SK-N-SH (cell line): ENCODE measurements at regions not wholly inside any gene's neighbourhood (a gene's known extent, or its start where the extent isn't known, plus 50 kb on each side); places are given as distances from the start of the nearest gene placed in this dataset.

ENCODE experiments used
- CTCF ChIA-PET: fragments of 300-600, 350-600 bp; formaldehyde crosslinking; extraction: SDS; loops from one replicate; lab custom pipeline; 2021; lab: Yijun Ruan, JAX
- POLR2A ChIA-PET: fragments of 350-600 bp; sonication (Branson Sonifier 250); formaldehyde crosslinking; extraction: SDS; loops from one replicate; lab custom pipeline; 2020; ENCODE audit warnings: antibody characterized with exemption, inconsistent platforms; lab: Yijun Ruan, JAX
- DNase-seq: peaks from one replicate; pipeline ENCODE4 v3.0.0; 2012
- H2AFZ ChIP-seq: fragments of 200-600 bp; sonication (generic); 2 replicates; pipeline ENCODE4 v1.8.1; 2016; ENCODE audit warnings: antibody characterized with exemption, mild to moderate bottlenecking, low read depth
- H3F3A ChIP-seq: fragments of 200-600 bp; sonication (generic); replicated peaks from 2 replicates; pipeline ENCODE3; 2016; ENCODE audit warnings: antibody characterized with exemption, mild to moderate bottlenecking; ENCODE audit not compliant: insufficient read depth
- H3K27ac ChIP-seq, 2 experiments: fragments of 200-500 bp in 1 of 2; fragments of 200-600 bp in 1 of 2; sonication (Bioruptor generic) in 1 of 2; sonication (generic), shearing (Covaris generic) in 1 of 2; 2 replicates each; pipeline versions ENCODE4 v1.5.1 to v1.6.1; 2014 to 2016; ENCODE audit warnings: low read depth in 2 of 2, inconsistent platforms in 1 of 2, low read length in 1 of 2, mild to moderate bottlenecking in 1 of 2, mixed read lengths in 1 of 2
- H3K27me3 ChIP-seq: fragments of 200-600 bp; sonication (generic), shearing (Covaris generic); 2 replicates; pipeline ENCODE4 v1.6.1; 2016; ENCODE audit warnings: mixed run types; ENCODE audit not compliant: insufficient read depth
- H3K36me3 ChIP-seq, 2 experiments: fragments of 200-500 bp in 1 of 2; fragments of 200-600 bp in 1 of 2; sonication (Bioruptor generic) in 1 of 2; sonication (generic) in 1 of 2; replicated peaks in 1 of 2; 2 replicates each; pipeline versions ENCODE3 to v1.5.1; 2014 to 2016; ENCODE audit warnings: low read length in 1 of 2, mild to moderate bottlenecking in 1 of 2; ENCODE audit not compliant: insufficient read depth in 2 of 2, control insufficient read depth in 1 of 2
- H3K4me1 ChIP-seq, 2 experiments: fragments of 200-500 bp in 1 of 2; fragments of 200-600 bp in 1 of 2; sonication (Bioruptor generic) in 1 of 2; sonication (generic), shearing (Covaris generic) in 1 of 2; 2 replicates each; pipeline versions ENCODE4 v1.5.1 to v1.6.1; 2014 to 2016; ENCODE audit warnings: low read depth in 1 of 2, low read length in 1 of 2, mixed run types in 1 of 2; ENCODE audit not compliant: insufficient read depth in 2 of 2, control insufficient read depth in 1 of 2
- H3K4me2 ChIP-seq: fragments of 200-600 bp; sonication (generic), shearing (Covaris generic); 2 replicates; pipeline ENCODE4 v1.6.1; 2017; ENCODE audit warnings: mixed run types
- H3K4me3 ChIP-seq, 2 experiments: fragments of 200-500 bp in 1 of 2; fragments of 200-600 bp in 1 of 2; sonication (Bioruptor generic) in 1 of 2; sonication (generic), shearing (Covaris generic) in 1 of 2; 2 replicates each; pipeline versions ENCODE4 v1.5.1 to v1.8.1; 2014 to 2016; ENCODE audit warnings: low read depth in 2 of 2, inconsistent platforms in 1 of 2, low read length in 1 of 2, mild to moderate bottlenecking in 1 of 2, mixed read lengths in 1 of 2, moderate library complexity in 1 of 2
- H3K79me2 ChIP-seq: fragments of 200-600 bp; sonication (generic); 2 replicates; pipeline ENCODE4 v1.8.1; 2017; ENCODE audit warnings: mild to moderate bottlenecking; ENCODE audit not compliant: insufficient read depth
- H3K9ac ChIP-seq: fragments of 200-600 bp; sonication (generic); 2 replicates; pipeline ENCODE4 v1.6.1; 2017; ENCODE audit warnings: mixed run types
- H3K9me2 ChIP-seq: fragments of 200-600 bp; sonication (generic); 2 replicates; pipeline ENCODE4 v1.6.1; 2017; ENCODE audit warnings: mixed run types
- H3K9me3 ChIP-seq: fragments of 200-600 bp; sonication (generic); 2 replicates; pipeline ENCODE4 v1.6.1; 2017; ENCODE audit warnings: mixed run types, mild to moderate bottlenecking, moderate library complexity
- H4K20me1 ChIP-seq: fragments of 200-600 bp; sonication (generic); 2 replicates; pipeline ENCODE4 v1.6.1; 2017; ENCODE audit warnings: mild to moderate bottlenecking, mixed run types; ENCODE audit not compliant: insufficient read depth
- GATA2 ChIP-seq: sonication (generic); formaldehyde crosslinking; IDR thresholded peaks from 2 replicates; pipeline ENCODE4 v1.5.0; 2020; ENCODE audit warnings: mild to moderate bottlenecking, missing genetic modification reagents
- JUND ChIP-seq: IDR thresholded peaks from 2 replicates; pipeline ENCODE4 v1.4.0; 2012
- YY1 ChIP-seq: IDR thresholded peaks from 2 replicates; pipeline ENCODE4 v1.4.0; 2012; ENCODE audit warnings: low read depth, mild to moderate bottlenecking
- WGBS: methylation state at CpG from one replicate; pipeline ENCODE4 v1.1.6; 2017; ENCODE audit warnings: low lambda C conversion rate; 5-methylcytosine and 5-hydroxymethylcytosine counted together
- TF ChIP-seq, protein P1 (sequence below): IDR thresholded peaks from 2 replicates; pipeline ENCODE4 v1.6.1; 2012; ENCODE audit warnings: mild to moderate bottlenecking, low read depth, low read length, moderate library complexity
- TF ChIP-seq, protein P2 (sequence below): fragments of 150-350 bp; IDR thresholded peaks from 2 replicates; pipeline ENCODE4 v1.6.1; 2016; ENCODE audit warnings: mild to moderate bottlenecking, low read depth, low read length

DNA sequence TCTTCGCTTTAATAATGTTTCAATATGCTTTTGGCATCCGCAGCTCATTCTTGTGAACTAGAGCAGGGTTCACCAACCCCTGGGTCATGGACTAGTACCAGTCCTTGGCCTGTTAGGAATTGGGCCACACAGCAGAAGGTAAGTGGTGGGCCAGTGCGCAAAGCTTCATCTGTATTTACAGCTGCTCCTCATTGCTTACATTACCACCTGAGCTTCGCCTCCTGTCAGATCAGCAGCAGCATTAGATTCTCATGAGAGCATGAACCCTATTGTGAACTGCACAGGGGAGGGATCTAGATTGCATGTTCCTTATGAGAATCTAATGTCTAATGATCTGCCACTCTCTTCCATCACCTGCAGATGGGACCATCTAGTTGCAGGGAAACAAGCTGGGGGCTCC is 75.5 kb upstream of the GGTLC1 start:
- Histone ChIP-seq H3K36me3 (no peaks in the 10 kb centered on the region), H3K27ac (no peak overlapping the region), H3K79me2 (no peaks in the 10 kb centered on the region), H3F3A (no peaks in the 10 kb centered on the region), H3K4me1 (no peaks in the 10 kb centered on the region), H3K4me3 (no peak overlapping the region), H4K20me1 (no peaks in the 10 kb centered on the region), H3K4me2 (no peak overlapping the region), H3K27me3 (no peaks in the 10 kb centered on the region; the same call in 1 of the 2 replicates), H3K9ac (no peak overlapping the region), H3K9me2 (no peaks in the 10 kb centered on the region), H2AFZ (no peak overlapping the region), H3K9me3 (no peaks in the 10 kb centered on the region)
- ChIA-PET POLR2A (no interaction called here), CTCF (no interaction called here)
- no peak for DNase-seq
- 55% methylated on average over 4 of the region's 4 CpGs for WGBS
- no peak for TF ChIP-seq YY1

DNA sequence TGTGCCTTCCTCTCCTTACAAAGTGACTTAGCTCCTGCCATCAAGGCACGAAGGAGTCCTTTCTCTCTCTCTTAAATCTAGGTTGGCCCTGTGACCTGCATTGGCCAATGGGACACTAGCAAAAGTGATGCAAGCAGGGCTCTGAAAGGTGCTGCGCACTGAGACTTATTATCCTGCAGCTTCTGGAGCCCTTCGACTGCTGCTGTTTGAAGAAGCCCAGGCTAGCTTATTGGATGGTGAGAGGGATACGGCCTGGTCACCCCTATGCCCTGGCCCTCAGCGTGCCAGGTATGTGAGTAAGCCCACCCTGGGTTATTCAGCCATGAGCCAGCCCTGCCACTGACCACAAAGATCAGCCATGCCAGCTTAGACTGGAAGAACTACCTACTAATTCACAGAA is 74.5 kb upstream of the GGTLC1 start:
- TF ChIP-seq JUND (no peak), GATA2 (CRISPR knock-in tag) (no peak)
- TF ChIP-seq, protein P1, sequence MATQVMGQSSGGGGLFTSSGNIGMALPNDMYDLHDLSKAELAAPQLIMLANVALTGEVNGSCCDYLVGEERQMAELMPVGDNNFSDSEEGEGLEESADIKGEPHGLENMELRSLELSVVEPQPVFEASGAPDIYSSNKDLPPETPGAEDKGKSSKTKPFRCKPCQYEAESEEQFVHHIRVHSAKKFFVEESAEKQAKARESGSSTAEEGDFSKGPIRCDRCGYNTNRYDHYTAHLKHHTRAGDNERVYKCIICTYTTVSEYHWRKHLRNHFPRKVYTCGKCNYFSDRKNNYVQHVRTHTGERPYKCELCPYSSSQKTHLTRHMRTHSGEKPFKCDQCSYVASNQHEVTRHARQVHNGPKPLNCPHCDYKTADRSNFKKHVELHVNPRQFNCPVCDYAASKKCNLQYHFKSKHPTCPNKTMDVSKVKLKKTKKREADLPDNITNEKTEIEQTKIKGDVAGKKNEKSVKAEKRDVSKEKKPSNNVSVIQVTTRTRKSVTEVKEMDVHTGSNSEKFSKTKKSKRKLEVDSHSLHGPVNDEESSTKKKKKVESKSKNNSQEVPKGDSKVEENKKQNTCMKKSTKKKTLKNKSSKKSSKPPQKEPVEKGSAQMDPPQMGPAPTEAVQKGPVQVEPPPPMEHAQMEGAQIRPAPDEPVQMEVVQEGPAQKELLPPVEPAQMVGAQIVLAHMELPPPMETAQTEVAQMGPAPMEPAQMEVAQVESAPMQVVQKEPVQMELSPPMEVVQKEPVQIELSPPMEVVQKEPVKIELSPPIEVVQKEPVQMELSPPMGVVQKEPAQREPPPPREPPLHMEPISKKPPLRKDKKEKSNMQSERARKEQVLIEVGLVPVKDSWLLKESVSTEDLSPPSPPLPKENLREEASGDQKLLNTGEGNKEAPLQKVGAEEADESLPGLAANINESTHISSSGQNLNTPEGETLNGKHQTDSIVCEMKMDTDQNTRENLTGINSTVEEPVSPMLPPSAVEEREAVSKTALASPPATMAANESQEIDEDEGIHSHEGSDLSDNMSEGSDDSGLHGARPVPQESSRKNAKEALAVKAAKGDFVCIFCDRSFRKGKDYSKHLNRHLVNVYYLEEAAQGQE = no peak
- TF ChIP-seq, protein P2, sequence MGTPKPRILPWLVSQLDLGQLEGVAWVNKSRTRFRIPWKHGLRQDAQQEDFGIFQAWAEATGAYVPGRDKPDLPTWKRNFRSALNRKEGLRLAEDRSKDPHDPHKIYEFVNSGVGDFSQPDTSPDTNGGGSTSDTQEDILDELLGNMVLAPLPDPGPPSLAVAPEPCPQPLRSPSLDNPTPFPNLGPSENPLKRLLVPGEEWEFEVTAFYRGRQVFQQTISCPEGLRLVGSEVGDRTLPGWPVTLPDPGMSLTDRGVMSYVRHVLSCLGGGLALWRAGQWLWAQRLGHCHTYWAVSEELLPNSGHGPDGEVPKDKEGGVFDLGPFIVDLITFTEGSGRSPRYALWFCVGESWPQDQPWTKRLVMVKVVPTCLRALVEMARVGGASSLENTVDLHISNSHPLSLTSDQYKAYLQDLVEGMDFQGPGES = no peak
- no peak overlapping the region for H3K9ac ChIP-seq
- H4K20me1 ChIP-seq = no peaks in the 10 kb centered on the region
- H3K9me2 ChIP-seq = no peaks in the 10 kb centered on the region
- H3K9me3 ChIP-seq = no peaks in the 10 kb centered on the region
- CTCF ChIA-PET = interaction anchor here (1.0 kb wide), 1 partner anchor 8 kb away, joined by 3 read pairs; no protein-coding TSS in a partner anchor
- no peaks in the 10 kb centered on the region; the same call in 1 of the 2 replicates for H3K27me3 ChIP-seq
- no peaks in the 10 kb centered on the region for H3K4me1 ChIP-seq
- no peak overlapping the region for H3K27ac ChIP-seq
- H3K4me3 ChIP-seq = no peak overlapping the region
- H3F3A ChIP-seq = no peaks in the 10 kb centered on the region
- no peaks in the 10 kb centered on the region for H3K79me2 ChIP-seq
- no peak overlapping the region for H2AFZ ChIP-seq
- no peaks in the 10 kb centered on the region for H3K36me3 ChIP-seq
- WGBS = 4% methylated on average over 2 of the region's 5 CpGs
- no peak for DNase-seq
- POLR2A ChIA-PET = no interaction called here
- no peak overlapping the region for H3K4me2 ChIP-seq
